Transverse colon (tissue), 4 donors: ENCODE measurements at regions not wholly inside any gene's neighbourhood (a gene's known extent, or its start where the extent isn't known, plus 50 kb on each side); places are given as distances from the start of the nearest gene placed in this dataset.

Source experiments
- POLR2AphosphoS5 ChIP-seq, 3 donors: sonication (generic); formaldehyde crosslinking; IDR thresholded peaks; one replicate each; pipeline ENCODE4 v1.6.1; 2016; ENCODE audit warnings: antibody characterized with exemption in 3 of 3
- TF ChIP-seq, protein P1 (sequence below), 5 experiments: fragments of 200-600 bp in 3 of 5; fragments of 450-650 bp in 2 of 5; sonication (generic) in 3 of 5; IDR thresholded peaks; 1 replicate in 2 of 5; 2 replicates in 3 of 5; pipeline ENCODE4 v1.5.1; 2016 to 2017; ENCODE audit warnings: antibody characterized with exemption in 5 of 5, inconsistent platforms in 3 of 5, mild to moderate bottlenecking in 2 of 5, moderate library complexity in 1 of 5

- TF ChIP-seq, protein P1, sequence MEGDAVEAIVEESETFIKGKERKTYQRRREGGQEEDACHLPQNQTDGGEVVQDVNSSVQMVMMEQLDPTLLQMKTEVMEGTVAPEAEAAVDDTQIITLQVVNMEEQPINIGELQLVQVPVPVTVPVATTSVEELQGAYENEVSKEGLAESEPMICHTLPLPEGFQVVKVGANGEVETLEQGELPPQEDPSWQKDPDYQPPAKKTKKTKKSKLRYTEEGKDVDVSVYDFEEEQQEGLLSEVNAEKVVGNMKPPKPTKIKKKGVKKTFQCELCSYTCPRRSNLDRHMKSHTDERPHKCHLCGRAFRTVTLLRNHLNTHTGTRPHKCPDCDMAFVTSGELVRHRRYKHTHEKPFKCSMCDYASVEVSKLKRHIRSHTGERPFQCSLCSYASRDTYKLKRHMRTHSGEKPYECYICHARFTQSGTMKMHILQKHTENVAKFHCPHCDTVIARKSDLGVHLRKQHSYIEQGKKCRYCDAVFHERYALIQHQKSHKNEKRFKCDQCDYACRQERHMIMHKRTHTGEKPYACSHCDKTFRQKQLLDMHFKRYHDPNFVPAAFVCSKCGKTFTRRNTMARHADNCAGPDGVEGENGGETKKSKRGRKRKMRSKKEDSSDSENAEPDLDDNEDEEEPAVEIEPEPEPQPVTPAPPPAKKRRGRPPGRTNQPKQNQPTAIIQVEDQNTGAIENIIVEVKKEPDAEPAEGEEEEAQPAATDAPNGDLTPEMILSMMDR (IDR thresholded peaks at IDR 0.05), result no peak
- TF ChIP-seq POLR2AphosphoS5 (IDR thresholded peaks at IDR 0.05), result no peak
Measured at GRCh38 chr10:101293007-101293723, 60.8 kb upstream of the BTRC start.
